ENCODE measurements at regions not wholly inside any gene's neighbourhood (a gene's known extent, or its start where the extent isn't known, plus 50 kb on each side); places are given as distances from the start of the nearest gene placed in this dataset.

DNA sequence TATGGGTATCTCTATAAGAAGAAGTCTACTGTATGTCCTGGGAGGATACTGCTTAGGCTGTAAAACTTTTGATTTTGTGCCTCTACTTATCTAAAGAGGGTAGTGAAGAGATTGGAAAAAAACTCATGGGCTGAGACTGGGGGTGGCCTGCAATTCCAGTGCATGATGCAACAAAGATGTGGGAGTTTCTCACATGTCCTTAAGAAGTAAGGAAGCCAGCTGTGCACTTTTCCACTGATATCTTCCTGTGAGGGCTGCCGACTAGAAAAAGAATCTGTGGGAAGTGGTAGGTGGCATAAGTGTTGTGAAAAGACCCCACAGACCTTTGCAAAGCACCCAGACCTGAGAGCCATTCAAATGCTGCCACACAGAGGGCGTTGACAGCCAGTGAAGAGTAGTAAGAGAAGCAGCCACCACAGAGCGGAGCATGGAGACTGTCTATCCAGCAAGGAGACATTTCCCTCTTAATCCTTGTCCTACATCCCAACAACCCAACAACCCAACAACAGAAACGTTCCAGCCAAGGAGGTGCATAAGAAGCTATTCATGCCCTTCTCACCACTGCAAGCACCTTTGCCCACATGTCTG is 65.1 kb downstream of the PFDN4 start:
- TF ChIP-seq RFX5 (IDR thresholded peaks at IDR 0.05) (no peak), EHF (CRISPR knock-in tag; IDR thresholded peaks at IDR 0.05) (no peak), NPAS2 (CRISPR knock-in tag; IDR thresholded peaks at IDR 0.05; ENCODE audit: borderline replicate concordance) (no peak), CBX8 (IDR thresholded peaks at IDR 0.05) (no peak), ZNF302 (CRISPR knock-in tag; IDR thresholded peaks at IDR 0.05) (no peak), JUN (IDR thresholded peaks at IDR 0.05) (no peak), CHD4 (IDR thresholded peaks at IDR 0.05; ENCODE audit: borderline replicate concordance) (no peak), ZFP36 (IDR thresholded peaks at IDR 0.05; ENCODE audit: borderline replicate concordance, partially characterized antibody) (no peak), CEBPB (IDR thresholded peaks at IDR 0.05) (no peak), HOXA7 (CRISPR knock-in tag; IDR thresholded peaks at IDR 0.05) (no peak), MYC (IDR thresholded peaks at IDR 0.05; ENCODE audit: borderline replicate concordance, low read length) (no peak), FOSL2 (IDR thresholded peaks at IDR 0.05) (no peak), FOSL2 (CRISPR knock-in tag; IDR thresholded peaks at IDR 0.05) (no peak), HDAC2 (IDR thresholded peaks at IDR 0.05) (no peak), EHMT2 (IDR thresholded peaks at IDR 0.05; ENCODE audit: low read depth) (no peak), POLR2AphosphoS2 (conservative IDR thresholded peaks at IDR 0.05; ENCODE audit: low read length) (no peak), PHF8 (IDR thresholded peaks at IDR 0.05; ENCODE audit: borderline replicate concordance, low read depth) (no peak)
- TF ChIP-seq, protein P1, sequence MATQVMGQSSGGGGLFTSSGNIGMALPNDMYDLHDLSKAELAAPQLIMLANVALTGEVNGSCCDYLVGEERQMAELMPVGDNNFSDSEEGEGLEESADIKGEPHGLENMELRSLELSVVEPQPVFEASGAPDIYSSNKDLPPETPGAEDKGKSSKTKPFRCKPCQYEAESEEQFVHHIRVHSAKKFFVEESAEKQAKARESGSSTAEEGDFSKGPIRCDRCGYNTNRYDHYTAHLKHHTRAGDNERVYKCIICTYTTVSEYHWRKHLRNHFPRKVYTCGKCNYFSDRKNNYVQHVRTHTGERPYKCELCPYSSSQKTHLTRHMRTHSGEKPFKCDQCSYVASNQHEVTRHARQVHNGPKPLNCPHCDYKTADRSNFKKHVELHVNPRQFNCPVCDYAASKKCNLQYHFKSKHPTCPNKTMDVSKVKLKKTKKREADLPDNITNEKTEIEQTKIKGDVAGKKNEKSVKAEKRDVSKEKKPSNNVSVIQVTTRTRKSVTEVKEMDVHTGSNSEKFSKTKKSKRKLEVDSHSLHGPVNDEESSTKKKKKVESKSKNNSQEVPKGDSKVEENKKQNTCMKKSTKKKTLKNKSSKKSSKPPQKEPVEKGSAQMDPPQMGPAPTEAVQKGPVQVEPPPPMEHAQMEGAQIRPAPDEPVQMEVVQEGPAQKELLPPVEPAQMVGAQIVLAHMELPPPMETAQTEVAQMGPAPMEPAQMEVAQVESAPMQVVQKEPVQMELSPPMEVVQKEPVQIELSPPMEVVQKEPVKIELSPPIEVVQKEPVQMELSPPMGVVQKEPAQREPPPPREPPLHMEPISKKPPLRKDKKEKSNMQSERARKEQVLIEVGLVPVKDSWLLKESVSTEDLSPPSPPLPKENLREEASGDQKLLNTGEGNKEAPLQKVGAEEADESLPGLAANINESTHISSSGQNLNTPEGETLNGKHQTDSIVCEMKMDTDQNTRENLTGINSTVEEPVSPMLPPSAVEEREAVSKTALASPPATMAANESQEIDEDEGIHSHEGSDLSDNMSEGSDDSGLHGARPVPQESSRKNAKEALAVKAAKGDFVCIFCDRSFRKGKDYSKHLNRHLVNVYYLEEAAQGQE (IDR thresholded peaks at IDR 0.05) = no peak

GRCh38 chr20:54275359-54276111 is 67.6 kb downstream of the PFDN4 start:
- ChIA-PET POLR2A (no interaction called here), CTCF (no interaction called here)
- 30% methylated on average over 4 of the region's 4 CpGs for WGBS (ENCODE audit: missing lambda C conversion rate)
- H3K27ac ChIP-seq = no peak overlapping the region
- TF ChIP-seq MAX (IDR thresholded peaks at IDR 0.05) = no peak
- no peak for TF ChIP-seq RCOR1 (IDR thresholded peaks at IDR 0.05; ENCODE audit: low read depth, low read length)
- TF ChIP-seq HOXB13 (CRISPR knock-in tag; IDR thresholded peaks at IDR 0.05; ENCODE audit: low read depth) = no peak
- no peak for TF ChIP-seq ESRRA (IDR thresholded peaks at IDR 0.05; ENCODE audit: borderline replicate concordance, low read length)
- no peak for TF ChIP-seq SMC3 (IDR thresholded peaks at IDR 0.05)
- TF ChIP-seq KDM5A (IDR thresholded peaks at IDR 0.05) = no peak
- no peak for TF ChIP-seq JUNB (IDR thresholded peaks at IDR 0.05)
- no peak for TF ChIP-seq HEYL (CRISPR knock-in tag; IDR thresholded peaks at IDR 0.05)
- TF ChIP-seq MAFK (IDR thresholded peaks at IDR 0.05; ENCODE audit: partially characterized antibody) = no peak
- TF ChIP-seq ZFP36 (IDR thresholded peaks at IDR 0.05; ENCODE audit: borderline replicate concordance, partially characterized antibody) = no peak
- TF ChIP-seq TFCP2L1 (CRISPR knock-in tag; IDR thresholded peaks at IDR 0.05) = no peak
- no peak for TF ChIP-seq ELK1 (IDR thresholded peaks at IDR 0.05; ENCODE audit: low read depth, low read length)
- TF ChIP-seq EHMT2 (IDR thresholded peaks at IDR 0.05; ENCODE audit: low read depth) = no peak
- no peak for TF ChIP-seq CEBPB (IDR thresholded peaks at IDR 0.05)
- TF ChIP-seq PHF8 (IDR thresholded peaks at IDR 0.05; ENCODE audit: borderline replicate concordance, low read depth) = no peak
- DNase-seq (ENCODE audit: low read depth in 1 of 2, low spot score in 1 of 2) = no peak
- no peak for ATAC-seq
- H3K4me1 ChIP-seq = no peaks in the 10 kb centered on the region
- no peak for FAIRE-seq
- H3K9me3 ChIP-seq = no peaks in the 10 kb centered on the region
- no peak overlapping the region for H3K4me2 ChIP-seq
- H3K4me3 ChIP-seq = no peak overlapping the region

More for the DNA sequence above, 65.1 kb downstream of the PFDN4 start:
- Histone ChIP-seq H3K9me3 (no peaks in the 10 kb centered on the region), H3K4me2 (no peak overlapping the region), H3K4me1 (no peaks in the 10 kb centered on the region), H3K27ac (no peak overlapping the region), H3K4me3 (no peak overlapping the region)
- no peak for ATAC-seq
- ChIA-PET CTCF (interaction anchor here (0.9 kb wide), 1 partner anchor 19 kb away, joined by 3 read pairs; no protein-coding TSS in a partner anchor), POLR2A (no interaction called here)
- no peak for FAIRE-seq
- no peak for DNase-seq (ENCODE audit: low read depth in 1 of 2, low spot score in 1 of 2)
- WGBS (ENCODE audit: missing lambda C conversion rate) = 24% methylated on average over 4 of the region's 4 CpGs
